OCI-LY1 (cell line): ENCODE measurements at regions not wholly inside any gene's neighbourhood (a gene's known extent, or its start where the extent isn't known, plus 50 kb on each side); places are given as distances from the start of the nearest gene placed in this dataset.

ENCODE experiments used
- EZH2 ChIP-seq: fragments of 200-600 bp; sonication (generic), shearing (Covaris generic); IDR thresholded peaks from 2 replicates; pipeline ENCODE4 v1.8.0; 2017; ENCODE audit warnings: borderline replicate concordance, mixed run types, mild to moderate bottlenecking, antibody characterized with exemption, low read length, moderate library complexity, mixed read lengths
- TF ChIP-seq, protein P1 (sequence below): fragments of 200-600 bp; sonication (generic), shearing (Covaris generic); IDR thresholded peaks from 2 replicates; pipeline ENCODE4 v1.5.1; 2017; ENCODE audit warnings: mild to moderate bottlenecking, antibody characterized with exemption, low read length, moderate library complexity, mixed read lengths

- TF ChIP-seq, protein P1, sequence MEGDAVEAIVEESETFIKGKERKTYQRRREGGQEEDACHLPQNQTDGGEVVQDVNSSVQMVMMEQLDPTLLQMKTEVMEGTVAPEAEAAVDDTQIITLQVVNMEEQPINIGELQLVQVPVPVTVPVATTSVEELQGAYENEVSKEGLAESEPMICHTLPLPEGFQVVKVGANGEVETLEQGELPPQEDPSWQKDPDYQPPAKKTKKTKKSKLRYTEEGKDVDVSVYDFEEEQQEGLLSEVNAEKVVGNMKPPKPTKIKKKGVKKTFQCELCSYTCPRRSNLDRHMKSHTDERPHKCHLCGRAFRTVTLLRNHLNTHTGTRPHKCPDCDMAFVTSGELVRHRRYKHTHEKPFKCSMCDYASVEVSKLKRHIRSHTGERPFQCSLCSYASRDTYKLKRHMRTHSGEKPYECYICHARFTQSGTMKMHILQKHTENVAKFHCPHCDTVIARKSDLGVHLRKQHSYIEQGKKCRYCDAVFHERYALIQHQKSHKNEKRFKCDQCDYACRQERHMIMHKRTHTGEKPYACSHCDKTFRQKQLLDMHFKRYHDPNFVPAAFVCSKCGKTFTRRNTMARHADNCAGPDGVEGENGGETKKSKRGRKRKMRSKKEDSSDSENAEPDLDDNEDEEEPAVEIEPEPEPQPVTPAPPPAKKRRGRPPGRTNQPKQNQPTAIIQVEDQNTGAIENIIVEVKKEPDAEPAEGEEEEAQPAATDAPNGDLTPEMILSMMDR, result no peak
- no peak for TF ChIP-seq EZH2
Observed at GRCh38 chr5:74945561-74946165, 79.5 kb upstream of the FAM169A start.
